WERI-Rb-1 (cell line): ENCODE measurements at regions not wholly inside any gene's neighbourhood (a gene's known extent, or its start where the extent isn't known, plus 50 kb on each side); places are given as distances from the start of the nearest gene placed in this dataset.

Experiments
- DNase-seq: peaks from one replicate; pipeline ENCODE4 v3.0.0-alpha.2; 2020
- H3K27ac ChIP-seq: fragments of 250-450 bp; sonication (Bioruptor Pico); 2 replicates; pipeline ENCODE4 v1.5.1; 2020; ENCODE audit warnings: mild to moderate bottlenecking, moderate library complexity
- H3K27me3 ChIP-seq: fragments of 250-450 bp; sonication (Bioruptor Pico); 2 replicates; pipeline ENCODE4 v1.5.1; 2021; ENCODE audit warnings: mild to moderate bottlenecking, low read depth, moderate library complexity; ENCODE audit not compliant: insufficient read depth, severe bottlenecking
- H3K36me3 ChIP-seq: fragments of 250-450 bp; sonication (Bioruptor Pico); 2 replicates; pipeline ENCODE4 v1.5.1; 2020; ENCODE audit warnings: mild to moderate bottlenecking, moderate library complexity
- H3K4me3 ChIP-seq: 2 replicates; pipeline ENCODE4 v1.5.1; 2011; ENCODE audit warnings: low read depth, mild to moderate bottlenecking, control low read depth, low read length
- H3K9me3 ChIP-seq: fragments of 250-450 bp; sonication (Bioruptor Pico); 2 replicates; pipeline ENCODE4 v1.5.1; 2021; ENCODE audit warnings: mild to moderate bottlenecking, moderate library complexity; ENCODE audit not compliant: severe bottlenecking
- CTCF ChIP-seq: IDR thresholded peaks from 2 replicates; pipeline ENCODE4 v1.5.1; 2011; ENCODE audit warnings: low read depth, mild to moderate bottlenecking, control low read depth, inconsistent platforms, low read length

- H3K4me3 ChIP-seq: no peak overlapping the region
- no peaks in the 10 kb centered on the region for H3K27me3 ChIP-seq
- H3K9me3 ChIP-seq: no peaks in the 10 kb centered on the region
- no peaks in the 10 kb centered on the region for H3K36me3 ChIP-seq
- no peak overlapping the region for H3K27ac ChIP-seq
- no peak for DNase-seq
- no peak for TF ChIP-seq CTCF
Measured at GRCh38 chr3:43206105-43206504, 80.2 kb upstream of the SNRK start.

- H3K27me3 ChIP-seq: no peaks in the 10 kb centered on the region
- peak overlapping the region; percentile 67 for H3K27ac ChIP-seq
- peak overlapping the region; percentile 18 for H3K4me3 ChIP-seq
- H3K36me3 ChIP-seq: no peaks in the 10 kb centered on the region
- DNase-seq: peak; percentile 80
- H3K9me3 ChIP-seq: peaks cover 11% of the 10 kb centered on the region
- no peak for TF ChIP-seq CTCF
Measured at GRCh38 chr3:43203022-43203421, 83.3 kb upstream of the SNRK start.

DNA sequence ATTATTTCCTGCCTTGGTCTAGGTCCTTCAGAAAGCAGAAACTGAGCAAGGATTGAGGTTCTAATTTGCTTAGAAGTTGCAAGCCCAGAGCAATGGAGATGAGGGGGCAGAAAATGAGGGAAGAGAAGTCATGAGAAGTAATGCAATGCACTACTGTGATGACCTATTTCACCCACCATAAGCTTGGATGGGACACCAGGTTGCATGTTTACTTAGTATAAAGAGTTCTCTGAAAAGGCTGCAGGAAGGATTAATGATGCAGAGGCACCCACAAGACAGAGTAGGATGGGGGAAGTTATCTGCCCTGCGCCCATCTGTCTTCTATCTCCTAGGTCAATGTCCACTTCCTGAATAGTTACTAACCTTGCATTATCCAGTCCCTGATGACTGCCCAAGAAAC is 84.8 kb upstream of the SNRK start:
- DNase-seq: peak; percentile 41
- no peaks in the 10 kb centered on the region for H3K36me3 ChIP-seq
- H3K9me3 ChIP-seq: peaks cover 11% of the 10 kb centered on the region
- no peaks in the 10 kb centered on the region for H3K27me3 ChIP-seq
- H3K4me3 ChIP-seq: no peak overlapping the region
- TF ChIP-seq CTCF: no peak
- peak overlapping the region; percentile 67 for H3K27ac ChIP-seq

DNA sequence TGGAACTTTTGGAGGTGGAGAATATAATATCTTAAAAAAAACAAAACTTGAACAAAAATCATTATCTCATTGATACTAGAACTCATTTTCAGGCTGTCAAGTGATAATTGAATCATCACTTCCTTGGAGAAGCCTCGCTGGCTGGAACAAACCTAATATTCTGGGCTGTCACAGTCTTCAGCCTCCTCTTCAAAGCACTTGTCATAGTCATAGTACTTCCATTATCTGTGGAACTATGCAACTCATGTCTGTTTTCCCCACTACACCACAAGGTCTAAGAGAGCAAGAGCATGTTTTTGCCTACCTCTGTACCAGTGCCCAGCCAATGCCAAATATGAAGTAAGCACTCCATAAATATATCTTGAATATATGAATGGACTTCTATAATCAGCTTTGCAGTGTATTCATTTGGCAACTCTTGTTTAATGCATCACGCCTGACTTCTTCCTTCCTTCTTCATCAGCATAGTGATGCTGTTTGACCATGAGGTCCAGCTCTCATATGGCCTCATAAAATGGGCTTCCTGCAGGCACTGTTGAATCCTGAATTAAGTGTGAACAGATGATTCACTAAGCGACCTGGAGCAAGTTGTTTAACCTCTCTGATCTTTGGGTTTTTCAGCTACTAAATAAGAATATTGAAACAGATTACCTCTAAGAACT is 86.6 kb upstream of the SNRK start:
- Histone ChIP-seq H3K9me3 (peaks cover 11% of the 10 kb centered on the region), H3K36me3 (no peaks in the 10 kb centered on the region), H3K27ac (no peak overlapping the region), H3K4me3 (no peak overlapping the region), H3K27me3 (no peaks in the 10 kb centered on the region)
- no peak for TF ChIP-seq CTCF
- no peak for DNase-seq

DNA sequence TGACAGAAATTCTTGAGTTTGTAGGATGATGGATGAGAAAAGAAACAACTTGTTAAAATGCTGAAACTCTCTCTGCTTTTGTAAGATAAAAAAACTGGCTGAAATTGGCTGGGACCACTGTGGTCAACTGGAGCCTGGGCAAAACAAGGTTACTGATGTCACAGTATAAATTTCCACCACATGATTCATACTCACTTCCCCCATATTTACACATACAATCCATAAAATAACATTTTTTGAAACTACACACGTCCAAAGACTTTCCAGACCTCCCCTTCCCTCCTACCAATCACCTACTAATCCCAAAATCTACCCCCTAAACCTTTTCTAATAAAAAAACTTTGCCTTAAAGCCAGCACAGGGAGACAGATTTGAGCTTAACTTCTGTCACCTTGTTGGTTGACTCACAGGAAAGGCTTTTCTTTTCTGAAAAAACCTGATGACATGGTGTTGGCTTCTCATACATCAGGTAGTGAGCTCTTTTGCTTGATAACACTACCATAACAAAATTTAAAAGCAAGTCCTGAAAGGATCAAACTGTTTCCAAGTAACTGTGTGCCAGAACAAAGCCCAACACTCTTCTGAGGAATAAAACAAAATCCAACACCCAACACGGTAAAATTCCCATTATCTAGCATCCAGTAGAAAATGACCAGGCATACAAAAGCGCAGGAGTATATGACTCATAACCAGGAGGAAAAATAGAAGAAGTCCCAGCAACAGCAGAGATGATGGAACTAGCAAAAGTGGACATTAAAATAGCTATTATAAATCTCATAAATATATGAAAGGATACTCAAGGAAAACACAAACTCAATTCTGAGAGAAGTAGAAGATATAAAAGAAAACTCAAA is 87.3 kb upstream of the SNRK start:
- no peak for DNase-seq
- peaks cover 11% of the 10 kb centered on the region for H3K9me3 ChIP-seq
- no peak overlapping the region for H3K27ac ChIP-seq
- no peak for TF ChIP-seq CTCF
- H3K36me3 ChIP-seq: no peaks in the 10 kb centered on the region
- H3K27me3 ChIP-seq: no peaks in the 10 kb centered on the region
- no peak overlapping the region for H3K4me3 ChIP-seq
